ENCODE measurements at regions not wholly inside any gene's neighbourhood (a gene's known extent, or its start where the extent isn't known, plus 50 kb on each side); places are given as distances from the start of the nearest gene placed in this dataset.
A peak's percentile ranks its signal among the peaks of the same experiment; 100 is the strongest.

GRCh38 chr4:128386761-128387599 is 99.4 kb upstream of the PGRMC2 start:
- peak; percentile 58 for DNase-seq (ENCODE audit: low spot score)

- no peak for DNase-seq (ENCODE audit: low spot score)
Measured at GRCh38 chr4:128385683-128386304, 98.2 kb upstream of the PGRMC2 start.

GRCh38 chr4:128384765-128385598 is 97.4 kb upstream of the PGRMC2 start:
- DNase-seq (ENCODE audit: low spot score), result no peak

GRCh38 chr4:128384091-128384520 is 96.5 kb upstream of the PGRMC2 start:
- no peak for DNase-seq (ENCODE audit: low spot score)

GRCh38 chr4:128381748-128382559 is 94.3 kb upstream of the PGRMC2 start:
- DNase-seq (ENCODE audit: low spot score), result no peak

GRCh38 chr4:128380306-128380705 is 92.7 kb upstream of the PGRMC2 start:
- no peak for DNase-seq (ENCODE audit: low spot score)

DNA sequence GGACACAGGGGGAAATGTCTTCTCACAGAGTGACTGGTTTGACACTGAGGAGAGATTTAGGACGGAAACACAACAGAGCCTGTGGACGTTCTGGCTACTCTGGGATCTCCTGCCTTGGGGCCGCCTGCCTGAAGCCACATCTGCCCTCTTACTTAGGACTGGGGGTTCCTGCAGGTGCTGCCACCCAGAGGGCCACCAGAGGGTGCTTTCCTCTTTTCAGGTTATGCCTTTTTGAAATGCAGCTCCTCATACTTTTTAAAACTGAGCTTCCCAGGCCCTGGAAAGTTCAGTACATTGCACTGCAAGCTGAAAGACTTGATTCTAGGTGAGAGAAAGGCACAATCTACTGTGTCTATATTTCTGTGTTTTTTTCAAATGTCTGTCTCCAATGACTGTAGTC is 92.2 kb upstream of the PGRMC2 start:
- DNase-seq (ENCODE audit: low spot score), result peak; percentile 65

DNA sequence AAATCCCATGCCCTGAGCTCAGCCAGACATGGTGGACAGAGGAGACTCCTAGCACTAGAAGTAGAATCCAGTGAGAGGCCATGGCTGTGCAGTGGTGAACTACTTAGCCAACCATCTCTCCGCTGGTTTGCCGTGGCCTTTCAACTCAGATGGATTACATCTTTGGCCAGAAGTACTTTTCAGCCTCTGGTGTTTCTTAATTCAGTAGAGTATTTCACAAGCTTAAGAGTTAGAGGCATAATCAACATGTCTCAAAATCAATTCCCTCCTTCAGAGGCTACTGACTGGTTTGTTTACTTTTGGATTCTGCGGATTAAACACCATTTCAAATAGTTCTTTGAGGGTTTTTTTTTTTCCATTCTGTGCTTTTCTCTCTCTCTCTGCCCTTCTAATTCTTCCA is 91.1 kb upstream of the PGRMC2 start:
- no peak for DNase-seq (ENCODE audit: low spot score)

DNA sequence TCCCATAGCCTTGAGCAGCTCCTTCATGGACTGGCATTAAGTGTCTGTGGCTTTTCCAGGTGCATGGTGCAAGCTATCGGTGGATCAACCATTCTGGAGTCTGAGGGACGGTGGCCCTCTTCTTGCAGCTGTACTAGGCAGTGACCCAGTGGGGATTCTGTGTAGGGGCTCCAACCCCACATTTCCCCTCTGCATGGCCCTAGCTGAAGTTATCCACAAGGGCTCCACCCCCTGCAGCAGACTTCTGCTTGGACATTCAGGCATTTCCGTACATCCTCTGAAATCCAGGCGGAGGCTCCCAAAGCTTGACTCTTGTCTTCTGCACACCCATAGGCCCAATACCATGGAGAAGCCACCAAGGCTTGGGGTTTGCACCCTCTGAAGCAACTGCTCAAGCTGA is 89.3 kb upstream of the PGRMC2 start:
- DNase-seq (ENCODE audit: low spot score), result no peak

DNA sequence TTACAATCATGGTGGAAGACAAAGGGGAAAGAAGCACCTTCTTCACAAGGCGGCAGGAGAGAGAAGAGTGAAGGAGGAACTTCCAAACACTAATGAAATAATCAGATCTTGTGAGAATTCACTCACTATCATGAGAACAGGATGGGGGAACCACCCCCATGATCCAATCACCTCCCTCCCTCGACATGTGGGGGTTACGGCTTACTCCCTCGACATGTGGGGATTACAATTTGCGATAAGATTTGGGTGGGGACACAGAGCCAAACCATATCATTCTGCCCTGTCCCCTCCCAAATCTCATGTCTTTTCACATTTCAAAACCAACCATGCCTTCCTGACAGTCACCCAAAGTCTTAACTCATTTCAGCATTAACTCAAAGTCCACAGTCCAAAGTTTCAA is 88.7 kb upstream of the PGRMC2 start:
- DNase-seq (ENCODE audit: low spot score), result no peak

DNA sequence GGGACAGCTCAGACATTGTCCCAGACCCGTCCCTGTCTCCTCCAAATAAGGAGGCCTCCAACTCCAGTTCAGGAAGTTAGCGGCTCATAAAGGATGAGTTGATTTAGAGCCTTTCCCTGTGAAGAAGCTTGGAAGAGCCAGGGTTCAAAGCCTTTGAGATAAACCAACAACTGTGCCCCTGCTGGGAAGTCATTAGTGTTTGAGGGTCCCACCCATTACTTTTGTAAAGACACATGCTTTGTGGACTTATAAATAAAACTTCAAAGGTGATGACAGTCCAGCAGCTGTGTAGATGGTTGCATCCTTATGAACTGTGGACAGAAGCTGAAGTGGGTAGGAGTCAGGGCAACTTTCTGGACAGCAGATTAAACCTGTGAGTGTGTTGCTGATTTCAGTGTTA is 86.0 kb upstream of the PGRMC2 start:
- no peak for DNase-seq (ENCODE audit: low spot score)

- peak; percentile 71 for DNase-seq (ENCODE audit: low spot score)
Measured at GRCh38 chr4:128371876-128372275, 84.3 kb upstream of the PGRMC2 start.

- no peak for DNase-seq (ENCODE audit: low spot score)
Measured at GRCh38 chr4:128371001-128371777, 83.6 kb upstream of the PGRMC2 start.

- no peak for DNase-seq (ENCODE audit: low spot score)
Measured at GRCh38 chr4:128366212-128366611, 78.6 kb upstream of the PGRMC2 start.

DNA sequence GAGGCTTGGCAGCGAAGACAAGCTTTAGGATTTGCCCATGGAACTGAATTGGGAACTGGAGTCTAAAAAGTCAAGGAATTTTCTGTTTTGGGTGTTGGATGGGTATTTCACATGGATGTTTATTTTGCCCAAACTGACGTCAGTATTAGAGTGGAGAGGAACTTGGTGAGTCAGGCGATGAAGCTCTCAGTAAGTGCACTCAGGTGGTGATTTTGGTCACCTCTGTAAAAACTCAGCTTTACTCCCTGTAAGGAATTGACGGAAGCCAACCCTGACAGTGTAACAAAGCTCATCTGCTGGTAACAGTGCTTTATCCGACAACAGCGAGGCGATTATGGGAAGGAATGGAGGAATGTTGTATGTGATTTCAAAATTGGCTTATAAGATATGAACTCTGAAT is 77.0 kb upstream of the PGRMC2 start:
- DNase-seq (ENCODE audit: low spot score), result no peak

GRCh38 chr4:128363966-128364365 is 76.4 kb upstream of the PGRMC2 start:
- no peak for DNase-seq (ENCODE audit: low spot score)

DNA sequence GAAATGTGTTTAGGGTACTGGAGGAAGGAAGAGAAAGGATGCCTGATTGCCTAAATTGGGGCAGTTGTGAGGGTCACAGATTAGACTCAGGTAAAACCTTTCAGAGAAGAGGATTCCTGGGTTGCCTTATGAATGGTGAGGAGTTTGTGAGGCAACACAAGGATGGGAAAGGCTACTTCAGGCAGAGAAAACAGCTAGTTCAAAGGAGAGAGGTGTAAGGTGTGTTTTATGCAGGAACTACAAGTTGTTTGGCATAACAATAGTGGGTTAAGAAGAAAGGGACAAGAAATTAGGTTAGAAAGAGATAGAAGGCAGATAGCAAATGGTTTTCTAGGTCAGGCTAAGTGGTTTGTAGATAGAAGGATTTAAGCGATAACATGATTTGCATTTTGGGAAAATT is 75.1 kb upstream of the PGRMC2 start:
- DNase-seq (ENCODE audit: low spot score), result no peak

- DNase-seq (ENCODE audit: low spot score), result no peak
Measured at GRCh38 chr4:128359422-128359821, 71.8 kb upstream of the PGRMC2 start.

- DNase-seq (ENCODE audit: low spot score), result no peak
Measured at GRCh38 chr4:128358913-128359279, 71.3 kb upstream of the PGRMC2 start.

GRCh38 chr4:128358231-128358912 is 70.8 kb upstream of the PGRMC2 start:
- peak; percentile 77 for DNase-seq (ENCODE audit: low spot score)

- no peak for DNase-seq (ENCODE audit: low spot score)
Measured at GRCh38 chr4:128357286-128357685, 69.7 kb upstream of the PGRMC2 start.

Measured in hematopoietic multipotent progenitor cell treated with erythropoietin and hydrocortisone succinate and interleukin-3 and kit ligand, for 15 days (in vitro differentiated cells).